HFF-Myc (cell line): ENCODE measurements at regions not wholly inside any gene's neighbourhood (a gene's known extent, or its start where the extent isn't known, plus 50 kb on each side); places are given as distances from the start of the nearest gene placed in this dataset.

ENCODE experiments used
- DNase-seq: peaks from one replicate; pipeline ENCODE4 v3.0.0-alpha.2; 2011; ENCODE audit warnings: low read depth; ENCODE audit errors: extremely low read depth
- H3K4me3 ChIP-seq: replicated peaks from 2 replicates; pipeline ENCODE4 v1.5.1; 2011; ENCODE audit warnings: low read depth, mild to moderate bottlenecking, control low read depth, low read length
- TF ChIP-seq, protein P1 (sequence below): IDR thresholded peaks from 2 replicates; pipeline ENCODE4 v1.5.1; 2012; ENCODE audit warnings: mild to moderate bottlenecking, low read depth, low read length, control low read depth; ENCODE audit errors: missing control alignments

DNA sequence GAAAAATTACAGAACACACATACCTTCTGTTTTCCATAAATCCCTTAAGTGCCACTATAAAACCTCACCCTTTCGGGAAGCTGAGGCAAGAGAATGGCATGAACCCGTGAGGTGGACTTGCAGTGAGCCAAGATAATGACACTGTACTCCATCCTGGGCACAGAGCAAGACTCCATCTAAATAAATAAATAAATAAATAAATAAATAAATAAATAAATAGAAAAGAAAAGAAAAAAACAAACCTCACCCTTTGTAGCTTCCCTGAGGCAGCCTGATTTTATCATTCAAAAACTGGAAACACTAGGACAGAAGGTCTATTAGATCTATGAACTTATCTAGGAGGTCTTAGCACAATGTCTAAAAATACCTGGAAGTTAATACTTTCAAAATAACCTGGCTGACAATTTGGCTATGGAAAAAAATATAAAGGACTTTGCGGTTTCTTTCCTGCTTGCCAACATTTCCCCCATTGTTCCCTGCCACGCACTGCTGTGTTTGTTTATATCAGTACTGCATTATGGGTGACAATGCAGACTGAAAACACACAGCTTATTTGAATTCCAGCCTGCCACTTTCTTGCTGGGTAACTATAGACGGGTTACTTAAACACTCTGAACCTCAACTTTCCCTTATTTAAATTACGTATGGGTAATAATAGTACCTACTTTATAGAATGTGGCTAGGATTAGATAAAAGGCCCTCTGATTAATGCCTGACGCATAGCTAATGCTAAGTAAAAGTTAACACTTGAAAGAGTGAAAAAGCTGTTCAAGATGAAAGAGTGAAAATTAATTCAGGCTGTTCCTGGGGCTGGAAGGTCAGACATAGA lies 313.0 kb downstream of the RDH14 start:
- H3K4me3 ChIP-seq, result no peak overlapping the region
- TF ChIP-seq, protein P1, sequence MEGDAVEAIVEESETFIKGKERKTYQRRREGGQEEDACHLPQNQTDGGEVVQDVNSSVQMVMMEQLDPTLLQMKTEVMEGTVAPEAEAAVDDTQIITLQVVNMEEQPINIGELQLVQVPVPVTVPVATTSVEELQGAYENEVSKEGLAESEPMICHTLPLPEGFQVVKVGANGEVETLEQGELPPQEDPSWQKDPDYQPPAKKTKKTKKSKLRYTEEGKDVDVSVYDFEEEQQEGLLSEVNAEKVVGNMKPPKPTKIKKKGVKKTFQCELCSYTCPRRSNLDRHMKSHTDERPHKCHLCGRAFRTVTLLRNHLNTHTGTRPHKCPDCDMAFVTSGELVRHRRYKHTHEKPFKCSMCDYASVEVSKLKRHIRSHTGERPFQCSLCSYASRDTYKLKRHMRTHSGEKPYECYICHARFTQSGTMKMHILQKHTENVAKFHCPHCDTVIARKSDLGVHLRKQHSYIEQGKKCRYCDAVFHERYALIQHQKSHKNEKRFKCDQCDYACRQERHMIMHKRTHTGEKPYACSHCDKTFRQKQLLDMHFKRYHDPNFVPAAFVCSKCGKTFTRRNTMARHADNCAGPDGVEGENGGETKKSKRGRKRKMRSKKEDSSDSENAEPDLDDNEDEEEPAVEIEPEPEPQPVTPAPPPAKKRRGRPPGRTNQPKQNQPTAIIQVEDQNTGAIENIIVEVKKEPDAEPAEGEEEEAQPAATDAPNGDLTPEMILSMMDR, result no peak
- DNase-seq, result no peak

DNA sequence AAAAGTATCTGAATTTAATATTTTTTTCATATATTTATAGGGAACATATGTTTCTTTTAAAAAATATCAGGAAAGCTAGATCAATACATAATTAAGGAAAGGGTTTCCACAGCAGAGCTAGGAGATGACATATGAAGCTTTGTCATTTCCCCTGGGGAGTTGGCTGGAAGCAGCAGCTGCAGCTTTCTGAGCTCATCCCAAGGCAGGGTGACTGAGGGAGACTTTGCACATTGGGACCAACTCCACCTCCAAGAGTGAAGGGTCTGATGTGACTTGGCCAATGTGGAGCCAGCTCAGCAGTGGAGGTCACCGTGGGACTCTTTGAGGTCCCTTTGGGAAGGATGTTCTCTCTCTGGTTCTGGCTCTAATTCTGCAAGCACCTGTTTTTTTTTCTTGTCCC lies 315.1 kb downstream of the RDH14 start:
- TF ChIP-seq, protein P1, result no peak
- no peak overlapping the region for H3K4me3 ChIP-seq
- no peak for DNase-seq

DNA sequence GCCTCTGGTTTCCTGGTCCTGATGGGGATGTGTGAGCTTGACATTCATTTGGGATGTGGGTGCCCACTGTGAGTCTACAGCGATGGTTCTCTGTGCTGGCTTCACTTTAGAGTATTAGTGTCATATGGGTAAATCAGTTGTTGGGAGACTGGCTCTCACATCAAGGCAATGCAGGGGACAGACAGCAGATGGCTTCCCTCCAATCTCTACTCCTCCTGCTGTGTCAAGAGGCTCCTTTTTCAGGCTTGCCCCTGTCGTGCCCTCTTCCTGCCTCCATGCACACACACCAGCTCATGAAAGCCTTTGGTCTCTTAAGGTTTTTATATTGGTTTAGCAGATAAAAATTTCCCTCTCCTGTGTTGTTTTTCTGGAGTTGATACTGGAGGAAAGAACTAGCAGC lies 315.6 kb downstream of the RDH14 start:
- DNase-seq, result no peak

GRCh38 chr2:18243816-18244215 lies 316.6 kb downstream of the RDH14 start:
- H3K4me3 ChIP-seq, result no peak overlapping the region
- TF ChIP-seq, protein P1, result no peak
- DNase-seq, result no peak

More for the DNA sequence above, 315.6 kb downstream of the RDH14 start:
- no peak overlapping the region for H3K4me3 ChIP-seq
- TF ChIP-seq, protein P1, result no peak

- TF ChIP-seq, protein P1, result no peak
- H3K4me3 ChIP-seq, result no peak overlapping the region
- DNase-seq, result no peak
Measured at GRCh38 chr2:18242716-18243115, 317.7 kb downstream of the RDH14 start.

GRCh38 chr2:18238209-18238608 lies 322.2 kb downstream of the RDH14 start:
- TF ChIP-seq, protein P1, result no peak
- DNase-seq, result no peak
- no peak overlapping the region for H3K4me3 ChIP-seq
